ENCODE measurements at regions not wholly inside any gene's neighbourhood (a gene's known extent, or its start where the extent isn't known, plus 50 kb on each side); places are given as distances from the start of the nearest gene placed in this dataset.

DNA sequence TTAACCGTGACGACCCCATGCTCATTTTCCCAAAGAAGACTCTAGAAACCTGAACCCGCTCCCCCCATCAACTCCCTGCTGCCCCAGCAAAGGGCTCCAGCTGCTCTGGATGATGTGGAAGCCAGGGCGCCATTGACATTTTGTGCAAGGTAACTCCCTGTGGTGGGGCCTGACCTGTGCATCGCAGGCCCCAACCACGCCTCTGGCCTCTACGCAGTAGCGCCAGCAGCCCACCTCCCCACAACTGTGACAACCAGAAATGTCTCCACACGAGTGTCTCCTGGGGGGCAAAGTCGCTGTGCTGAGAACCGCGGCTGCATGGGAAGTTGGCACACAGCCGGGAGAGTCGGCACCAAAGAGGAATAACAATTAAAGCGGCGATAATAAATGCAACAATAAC is 86.9 kb upstream of the PRR5 start:
- no peak for DNase-seq (ENCODE audit: low spot score)

DNA sequence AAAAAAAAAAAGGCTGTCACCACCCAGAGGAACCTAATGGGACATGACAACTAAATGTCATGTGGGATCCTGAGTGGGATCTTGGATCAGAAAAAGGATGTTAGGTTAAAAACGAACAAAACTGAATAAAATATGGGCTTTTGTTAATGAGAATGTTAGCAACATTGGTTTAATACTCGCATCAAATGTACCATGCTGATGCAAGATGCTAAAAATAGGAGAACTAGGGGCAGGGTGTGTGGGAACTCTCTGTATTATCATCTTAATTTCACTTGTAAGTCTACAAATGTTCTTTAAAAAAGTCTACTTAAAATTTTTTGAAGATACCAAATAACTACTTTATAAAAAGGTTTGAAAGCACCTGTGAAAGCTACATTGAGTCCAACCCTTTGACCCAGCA is 88.8 kb upstream of the PRR5 start:
- DNase-seq (ENCODE audit: low spot score): no peak

DNA sequence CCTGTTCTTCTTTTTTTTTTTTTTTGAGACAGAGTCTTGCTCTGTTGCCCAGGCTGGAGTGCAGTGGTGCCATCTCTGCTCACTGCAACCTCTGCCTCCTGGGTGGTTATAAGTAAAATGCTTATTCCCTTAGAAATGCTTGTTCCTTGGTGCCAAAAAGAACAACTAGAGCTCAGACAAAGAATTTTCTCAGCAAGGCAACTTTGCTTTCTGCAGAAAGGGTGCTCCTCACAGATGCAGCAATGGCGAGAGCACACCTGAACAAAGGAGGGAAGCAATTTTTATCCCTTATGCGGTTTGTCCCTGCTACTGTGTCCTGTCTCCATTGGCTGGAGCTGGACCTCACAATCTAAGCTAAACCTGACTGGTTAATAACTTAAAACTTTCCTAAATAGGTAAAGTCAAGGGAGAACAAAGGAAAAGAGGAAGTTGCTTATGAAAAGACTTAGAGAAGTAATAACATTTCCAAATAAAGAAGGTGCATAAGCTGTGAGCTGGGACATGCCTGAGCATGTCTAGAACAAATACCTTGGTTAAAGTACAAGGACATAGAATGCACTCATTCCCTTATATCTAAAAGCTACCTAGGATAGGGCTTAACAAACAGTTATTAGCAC is 90.0 kb upstream of the PRR5 start:
- DNase-seq (ENCODE audit: low spot score): no peak

DNA sequence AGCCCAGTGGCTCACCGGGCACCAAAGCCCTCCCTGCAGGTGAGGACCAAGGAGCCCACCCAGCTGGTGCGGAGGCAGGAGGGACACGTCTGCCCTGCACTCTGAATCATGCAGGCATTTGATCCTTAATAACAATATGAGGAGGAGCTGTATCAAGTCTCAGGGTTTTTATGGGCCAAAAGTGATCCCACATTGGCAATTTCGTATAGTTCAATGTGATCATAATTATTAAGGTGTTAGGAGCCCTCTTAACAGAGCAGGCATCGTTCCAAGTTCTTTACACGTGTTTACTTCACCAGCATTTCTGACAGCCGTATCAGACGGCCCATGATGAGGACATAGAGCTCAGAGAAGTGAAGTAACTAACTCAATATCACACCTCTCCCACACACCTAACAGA is 91.9 kb upstream of the PRR5 start:
- DNase-seq (ENCODE audit: low spot score): no peak

DNA sequence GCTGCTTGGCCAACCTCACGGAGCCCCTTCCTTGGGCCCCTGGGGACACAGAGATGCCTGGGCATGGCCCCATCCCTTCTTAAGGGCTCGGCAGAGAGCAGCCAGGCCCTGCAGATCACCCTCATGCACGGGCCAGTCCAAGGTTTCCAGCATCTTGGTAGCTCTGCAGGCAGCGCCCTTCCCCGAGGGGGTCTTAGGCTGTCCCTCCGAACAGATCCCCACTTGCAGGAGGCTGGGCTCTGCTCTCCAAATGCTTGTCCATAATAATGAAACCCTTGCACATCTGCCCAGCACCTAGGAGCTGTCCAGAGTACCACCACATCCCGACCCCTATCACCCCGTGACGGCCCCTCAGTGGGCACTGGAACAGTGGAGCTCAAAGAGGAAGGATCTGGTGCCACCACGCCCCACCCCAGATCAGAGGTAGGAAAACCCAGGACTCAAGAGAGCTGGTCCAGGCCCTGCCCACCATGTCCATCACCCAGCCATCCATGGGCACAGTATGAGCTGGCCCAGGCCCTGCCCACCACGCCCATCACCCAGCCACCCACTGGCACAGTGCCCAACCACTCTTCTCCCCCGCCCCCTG is 92.5 kb upstream of the PRR5 start:
- DNase-seq (ENCODE audit: low spot score): no peak

DNA sequence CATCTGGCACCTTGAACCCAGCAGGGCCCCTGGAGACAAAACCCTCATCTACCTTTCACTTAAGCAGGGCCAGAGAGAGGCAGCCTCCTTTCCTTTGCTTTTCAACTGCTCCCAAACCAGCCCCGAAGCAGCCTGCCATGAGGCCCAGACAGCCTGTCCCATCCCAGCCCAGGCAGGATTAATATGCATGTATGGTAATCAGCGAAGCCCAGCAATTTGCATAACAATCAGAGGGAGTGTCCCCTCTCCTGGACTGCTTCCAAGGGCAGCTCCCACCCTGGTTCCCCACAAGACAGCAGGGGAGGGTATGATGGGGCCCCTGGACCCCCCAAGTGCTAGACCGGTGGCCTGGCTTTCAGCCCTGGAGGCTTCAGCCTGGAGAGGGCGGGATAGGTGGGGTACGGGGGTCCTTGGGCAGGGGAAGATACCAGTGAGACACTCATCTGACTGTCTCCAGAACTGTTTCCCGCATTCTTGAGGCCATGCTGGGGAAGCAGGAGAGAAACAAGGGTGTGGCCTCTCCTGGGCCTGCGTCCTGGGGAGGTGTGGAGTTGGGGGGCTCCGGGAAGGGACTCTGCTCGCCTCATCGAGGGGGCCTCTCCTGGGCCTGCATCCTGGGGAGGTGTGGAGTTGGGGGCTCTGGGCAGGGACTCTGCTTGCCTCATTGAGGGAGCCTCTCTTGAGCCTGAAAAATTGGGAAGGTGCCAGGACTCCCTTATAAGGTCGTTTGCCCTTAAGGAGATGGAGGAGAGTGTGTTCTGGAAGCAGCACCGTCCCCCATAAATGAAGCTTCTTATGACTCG is 93.2 kb upstream of the PRR5 start:
- no peak for DNase-seq (ENCODE audit: low spot score)

DNA sequence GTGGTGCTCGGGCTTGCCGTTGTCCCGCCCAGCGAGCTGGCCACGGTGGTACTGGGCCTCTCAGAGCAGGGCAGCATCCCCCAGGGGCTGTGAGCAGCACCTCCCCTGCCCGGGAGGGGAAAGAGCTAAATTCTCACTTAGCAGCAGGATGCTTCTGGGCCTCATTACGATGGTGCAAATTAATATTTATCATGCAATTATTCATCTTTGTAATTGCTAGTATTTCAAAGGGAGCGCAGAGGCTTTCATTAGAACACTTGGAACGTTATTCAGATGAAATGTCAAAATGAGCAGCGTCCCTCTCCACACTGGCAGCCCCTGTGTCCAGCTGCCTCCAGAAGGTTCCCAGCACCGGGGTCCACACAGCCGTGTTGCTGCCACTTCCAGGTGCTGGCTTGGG is 95.9 kb upstream of the PRR5 start:
- no peak for DNase-seq (ENCODE audit: low spot score)

DNA sequence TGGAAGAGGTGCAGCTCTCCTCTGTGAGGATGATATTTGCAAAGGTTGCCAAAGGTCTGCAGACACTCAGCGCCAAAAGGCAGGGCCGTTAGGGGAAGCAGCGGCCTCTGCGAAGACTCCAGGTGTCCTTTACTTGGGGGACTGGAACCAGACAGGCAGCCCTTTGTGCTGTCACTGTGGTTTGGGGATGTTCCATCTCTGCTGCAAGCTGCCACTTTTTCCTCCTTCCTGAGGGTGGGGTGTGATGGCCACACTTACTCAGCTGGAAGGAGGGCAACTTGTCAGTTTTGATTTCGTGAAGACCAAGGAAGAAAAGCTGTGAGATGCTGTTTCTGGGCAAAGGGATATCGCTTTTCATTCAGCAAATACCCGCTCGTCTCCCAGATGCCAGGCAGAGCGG is 96.5 kb upstream of the PRR5 start:
- DNase-seq (ENCODE audit: low spot score): no peak

DNA sequence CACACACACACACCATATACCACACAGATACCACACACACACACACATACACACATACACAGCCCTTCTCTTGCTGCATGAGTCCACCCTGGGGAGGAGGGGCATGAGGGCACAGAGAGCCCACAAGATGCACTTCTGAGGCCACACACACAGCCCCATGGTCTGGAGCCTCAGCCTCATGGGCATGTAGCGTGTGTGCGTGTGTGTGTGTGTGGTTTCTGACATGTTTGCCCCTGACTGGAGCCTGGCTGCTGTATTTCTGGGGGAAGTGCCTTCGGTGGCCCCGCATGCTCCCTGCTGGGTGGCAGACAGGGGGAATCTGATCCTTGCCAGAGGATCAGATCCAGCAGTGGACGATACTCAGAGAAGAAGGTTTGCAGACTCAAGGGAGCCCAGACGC is 97.0 kb upstream of the PRR5 start:
- DNase-seq (ENCODE audit: low spot score): no peak

DNA sequence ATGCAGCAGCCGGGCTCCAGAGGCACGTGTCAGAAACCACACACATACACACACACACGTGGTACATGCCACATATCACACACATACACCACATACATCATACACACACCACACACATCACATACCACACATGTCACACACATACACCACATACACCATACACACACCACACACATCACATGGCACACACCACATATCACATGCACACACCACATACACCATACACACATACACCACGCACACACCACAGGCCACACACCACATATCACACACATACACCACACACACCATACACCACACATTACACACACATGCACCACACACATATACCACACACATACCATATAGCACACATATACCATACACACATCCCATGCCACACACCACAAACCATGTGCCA is 97.5 kb upstream of the PRR5 start:
- no peak for DNase-seq (ENCODE audit: low spot score)

DNA sequence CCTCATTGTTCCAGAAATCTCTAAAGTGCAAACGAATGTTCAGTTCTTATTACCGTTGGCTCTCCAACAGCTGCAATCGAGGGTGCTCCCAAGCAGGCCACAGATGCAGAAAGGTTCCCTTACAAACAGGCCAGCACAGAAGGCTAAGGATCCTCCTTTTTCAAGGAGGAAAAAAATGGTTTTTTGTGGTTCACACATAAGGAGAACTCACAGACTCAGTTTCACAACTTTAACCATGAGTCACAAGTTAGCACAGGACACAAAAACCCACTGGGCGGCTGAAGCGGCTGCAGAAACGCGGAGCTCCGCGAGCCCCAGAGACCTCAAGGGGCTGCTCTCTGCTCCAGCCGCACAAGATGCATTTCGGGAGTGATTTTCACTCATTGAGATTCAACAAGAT is 98.2 kb upstream of the PRR5 start:
- no peak for DNase-seq (ENCODE audit: low spot score)

DNA sequence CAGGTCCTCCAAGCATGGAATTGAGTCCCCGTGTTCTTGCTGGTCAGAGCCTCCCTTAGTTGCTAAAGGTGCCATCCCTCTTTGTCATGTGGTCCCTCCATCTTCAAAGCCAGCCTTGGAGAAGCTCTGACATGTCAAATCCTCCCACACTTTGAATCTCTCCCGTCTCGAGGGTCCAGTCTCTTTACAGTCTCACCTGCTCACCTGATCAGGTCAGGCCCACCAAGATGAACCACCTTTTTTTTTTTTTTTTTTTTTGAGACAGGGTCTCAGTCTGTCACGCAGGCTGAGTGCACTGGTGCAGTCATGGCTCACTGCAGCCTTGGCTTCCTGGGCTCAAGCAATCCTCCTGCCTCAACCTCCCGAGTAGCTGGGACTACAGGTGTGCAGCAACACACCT is 100.3 kb upstream of the PRR5 start:
- no peak for DNase-seq (ENCODE audit: low spot score)

DNA sequence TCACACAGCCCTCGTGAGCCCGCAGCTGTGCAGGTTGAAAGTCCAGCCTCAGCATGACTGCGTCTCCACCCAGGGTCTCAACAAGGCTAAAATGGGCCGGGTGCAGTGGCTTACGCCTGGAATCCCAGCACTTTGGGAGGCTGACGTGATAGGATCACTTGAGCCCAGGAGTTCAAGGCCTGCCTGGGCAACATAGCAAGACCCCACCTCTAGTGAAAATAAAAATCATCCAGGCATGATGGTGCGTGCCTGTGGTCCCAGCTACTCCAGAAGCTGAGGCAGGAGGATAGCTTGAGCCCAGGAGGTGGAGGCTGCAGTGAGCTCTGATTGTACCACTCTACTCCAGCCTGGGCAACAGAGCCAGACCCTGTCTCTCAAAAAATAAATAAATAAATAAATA is 100.8 kb upstream of the PRR5 start:
- DNase-seq (ENCODE audit: low spot score): no peak

DNA sequence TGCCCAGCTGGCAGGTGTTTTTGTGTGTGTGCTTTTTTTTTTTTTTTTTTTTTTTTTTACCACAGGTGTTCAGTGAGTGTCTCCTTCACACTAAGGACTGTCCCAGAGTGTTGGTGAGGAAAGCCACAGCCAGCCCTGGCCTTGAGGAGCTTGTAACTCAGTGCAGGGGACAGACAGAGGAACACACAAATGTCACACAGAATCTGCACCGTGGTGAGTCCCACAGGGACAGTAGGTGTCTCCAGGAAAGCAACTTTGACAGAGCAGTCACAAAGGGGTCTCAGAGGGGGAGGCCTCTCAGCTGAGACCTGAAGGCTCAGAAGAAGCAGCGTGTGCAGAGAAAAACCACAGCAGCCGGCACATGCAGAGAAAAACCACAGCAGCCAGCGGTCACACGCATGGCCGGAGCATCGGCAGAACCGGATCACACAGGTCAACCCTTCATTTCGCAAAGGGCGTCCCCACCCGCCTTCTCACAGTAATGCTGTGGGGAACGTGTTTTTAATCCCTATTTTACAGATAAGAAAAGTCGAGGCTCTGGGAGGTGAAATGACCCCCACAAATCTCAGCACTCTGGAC is 101.7 kb upstream of the PRR5 start:
- DNase-seq (ENCODE audit: low spot score): no peak

DNA sequence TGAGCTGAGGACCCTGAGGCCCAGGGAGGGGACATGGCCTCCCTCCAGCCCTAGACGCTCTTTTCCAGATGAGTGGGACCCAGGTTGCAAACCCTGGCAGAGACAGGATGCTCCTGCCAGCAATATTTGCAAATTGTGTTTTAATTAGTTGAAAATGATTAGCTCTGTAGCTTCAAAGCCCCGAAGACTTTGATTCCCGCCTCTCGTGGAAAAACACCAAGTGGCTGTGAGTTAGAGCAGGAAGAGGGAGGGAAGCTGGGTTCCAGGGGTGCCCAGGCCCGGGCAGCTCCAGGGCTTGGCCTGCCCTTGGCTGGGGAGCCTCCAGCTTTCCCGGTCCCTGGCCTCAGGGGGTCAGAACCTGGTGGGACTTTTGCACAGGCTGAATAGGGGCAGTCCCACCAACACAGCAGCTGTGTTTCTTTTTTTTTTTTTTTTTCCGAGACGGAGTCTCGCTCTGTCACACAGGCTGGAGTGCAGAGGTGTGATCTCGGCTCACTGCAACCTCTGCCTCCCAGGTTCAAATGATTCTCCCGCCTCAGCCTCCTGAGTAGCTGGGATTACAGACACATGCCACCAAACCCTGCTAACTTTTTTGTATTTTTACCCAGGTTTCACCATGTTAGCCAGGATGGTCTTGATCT is 101.6 kb upstream of the RTL6 start:
- no peak for DNase-seq (ENCODE audit: low spot score)

DNA sequence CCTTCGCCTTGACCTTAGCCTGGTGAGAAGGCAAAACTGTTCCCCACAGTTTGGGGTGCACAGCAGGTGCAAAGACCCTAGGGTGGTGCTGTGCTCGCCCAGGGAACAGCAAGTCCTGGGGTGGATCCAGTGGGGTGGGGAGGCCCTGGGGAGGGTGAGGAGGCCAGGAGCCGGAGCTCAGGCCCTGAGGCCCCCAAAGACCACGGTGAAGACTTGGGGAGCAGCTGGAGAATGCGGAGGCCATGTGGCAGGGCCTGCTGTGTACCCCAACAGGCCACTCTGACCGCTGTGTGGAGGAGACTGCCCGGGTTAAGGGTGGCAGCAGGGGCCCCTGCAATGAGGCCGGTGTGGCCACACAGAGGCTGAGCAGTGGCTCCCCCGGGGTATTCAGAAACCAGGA is 101.1 kb upstream of the RTL6 start:
- no peak for DNase-seq (ENCODE audit: low spot score)

DNA sequence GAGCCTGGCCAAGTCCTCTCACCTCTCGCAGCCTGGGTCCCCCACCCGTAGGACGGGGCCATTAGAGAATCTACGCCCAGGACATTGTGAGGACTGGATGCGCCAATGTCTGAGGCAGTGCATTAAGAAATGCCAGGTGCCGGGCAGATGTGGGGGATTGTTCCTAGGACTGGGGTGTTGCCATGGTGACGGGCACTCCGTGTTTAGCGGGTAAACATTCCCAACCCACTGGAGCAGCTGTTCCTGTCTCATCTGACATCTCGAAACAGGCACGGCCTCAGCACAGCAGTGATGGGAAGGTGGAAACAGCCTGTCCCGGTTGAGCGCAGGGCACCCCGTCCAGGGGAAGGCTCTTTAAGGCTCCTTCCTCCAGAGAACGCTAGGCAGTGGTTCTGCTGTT is 99.6 kb upstream of the RTL6 start:
- no peak for DNase-seq (ENCODE audit: low spot score)

DNA sequence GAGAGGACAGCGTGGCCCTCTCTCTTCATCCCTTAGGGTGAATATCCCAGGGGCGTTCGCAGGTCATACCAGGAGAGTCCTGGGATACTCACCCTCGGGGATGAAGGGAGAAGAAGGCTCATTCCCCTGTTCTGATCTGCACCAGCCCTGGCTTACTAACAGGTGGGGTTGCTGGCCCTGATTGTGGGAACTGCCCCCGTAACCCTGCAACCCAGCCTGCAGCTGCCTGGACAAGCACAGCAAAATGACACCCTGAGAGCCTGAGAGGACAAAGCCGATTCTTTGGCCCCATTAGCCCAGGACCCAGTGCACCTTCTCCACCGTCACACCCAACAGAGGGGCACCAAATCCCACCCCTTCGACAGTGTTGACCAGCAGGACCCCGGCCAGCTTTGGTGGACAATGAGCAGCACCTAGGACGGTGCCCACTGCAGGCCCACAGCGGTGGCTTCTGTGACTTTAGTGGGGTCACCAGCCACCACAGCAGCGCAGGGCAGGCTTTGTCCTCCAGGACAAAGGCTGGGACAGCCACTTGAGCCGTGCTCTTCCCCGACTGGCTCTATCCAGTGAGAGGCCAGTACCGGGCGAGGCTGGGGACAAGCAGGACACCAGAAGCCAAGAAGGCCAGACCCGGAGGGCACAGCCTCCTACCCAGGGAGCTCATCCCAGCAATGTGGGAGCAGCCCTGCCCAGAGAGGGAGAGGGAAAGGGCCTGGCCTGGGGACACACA is 98.5 kb upstream of the RTL6 start:
- DNase-seq (ENCODE audit: low spot score): no peak

DNA sequence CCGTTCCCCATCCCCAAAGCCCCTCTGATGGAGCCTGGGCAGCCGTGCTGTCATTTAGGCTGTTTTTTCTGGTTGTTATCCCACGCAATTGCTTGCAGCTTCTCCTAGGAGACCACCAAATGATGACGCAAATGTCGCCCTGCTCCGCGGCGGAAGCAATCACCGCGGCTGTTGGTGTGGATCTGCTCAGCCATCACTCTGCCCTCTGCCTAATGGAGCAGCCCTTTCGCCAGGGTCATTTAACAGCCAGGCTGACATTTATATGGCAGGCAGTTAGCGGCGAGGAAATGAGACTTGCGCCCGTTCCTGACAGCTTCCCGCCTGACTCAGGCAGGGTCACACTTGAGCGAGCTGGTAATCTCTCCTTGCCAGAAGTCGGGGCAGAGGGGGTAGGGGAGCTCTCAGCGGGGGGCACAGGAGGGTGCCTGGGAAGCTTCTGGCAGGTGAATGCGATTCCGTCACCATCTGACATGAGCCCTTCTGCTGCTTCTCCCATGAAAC is 97.9 kb upstream of the RTL6 start:
- DNase-seq (ENCODE audit: low spot score): no peak

DNA sequence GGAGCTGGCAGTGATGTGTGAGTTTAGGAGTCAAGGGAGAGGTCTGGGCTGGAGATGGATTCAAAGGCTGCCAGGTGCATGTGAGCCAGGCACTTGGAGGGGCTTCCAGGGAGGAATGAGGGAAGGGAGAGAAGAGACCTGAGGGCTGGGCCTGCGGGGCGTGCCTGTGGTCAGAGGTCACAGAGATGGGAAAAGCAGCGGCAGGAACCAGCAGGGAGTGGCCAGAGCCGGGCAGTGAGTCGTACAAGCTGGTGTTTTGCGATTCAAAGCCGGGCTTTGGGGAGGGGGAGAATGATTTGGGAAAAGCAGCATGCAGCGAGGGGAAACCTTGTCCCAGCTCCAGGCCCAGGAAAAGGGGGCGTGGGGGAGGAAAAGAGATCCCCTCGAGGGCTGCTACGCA is 96.9 kb upstream of the RTL6 start:
- DNase-seq (ENCODE audit: low spot score): no peak

DNA sequence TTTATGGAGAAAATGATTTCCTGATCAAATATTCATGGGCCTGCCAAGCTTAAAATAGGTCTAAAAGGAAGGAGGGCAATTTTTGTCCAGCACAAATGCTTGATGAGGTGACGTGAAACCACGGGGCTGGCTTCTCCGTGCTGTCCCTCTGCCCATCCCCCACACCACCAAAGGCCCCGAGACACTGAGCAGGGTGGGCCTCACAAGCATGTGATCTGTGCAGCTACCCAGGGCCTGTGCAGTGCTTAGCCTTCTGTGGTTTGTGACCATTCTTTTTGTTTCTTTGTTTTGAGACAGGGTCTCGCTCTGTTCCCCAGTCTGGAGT is 94.8 kb upstream of the RTL6 start:
- DNase-seq (ENCODE audit: low spot score): no peak

DNA sequence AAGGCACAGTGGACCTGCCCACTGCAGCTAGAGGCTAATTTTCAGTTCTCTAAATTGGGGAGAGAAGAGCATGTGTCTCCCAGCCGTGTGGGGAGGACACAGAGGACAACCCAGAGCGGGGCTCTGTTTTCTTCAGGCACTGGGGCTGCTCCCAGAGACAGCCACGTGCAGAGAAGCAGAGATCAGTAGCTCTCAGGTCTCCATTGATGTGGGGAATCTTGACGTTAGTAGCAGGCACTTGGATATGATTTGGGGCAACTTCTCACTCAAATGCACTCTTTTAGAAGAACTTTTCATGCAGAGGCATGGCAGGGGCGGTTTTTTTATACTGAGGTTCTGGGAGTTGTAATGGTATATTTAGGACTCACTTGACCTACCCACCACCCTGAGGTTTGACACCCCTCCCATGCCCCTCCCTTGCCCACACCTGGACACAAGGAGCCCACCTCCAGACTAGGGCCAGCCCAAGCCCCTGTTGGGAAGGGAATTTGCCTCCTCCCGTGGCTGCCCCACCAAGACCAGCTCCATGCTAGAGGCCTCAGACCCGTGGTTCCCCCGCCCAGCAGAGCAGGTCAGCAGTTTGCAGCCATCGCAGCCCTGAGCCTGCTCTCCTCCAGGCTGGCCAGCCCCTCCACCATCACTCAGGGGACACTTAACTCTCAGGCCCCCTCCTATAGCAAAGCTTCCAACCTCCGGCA is 94.2 kb upstream of the RTL6 start:
- no peak for DNase-seq (ENCODE audit: low spot score)
